Transverse colon (tissue), 3 donors: ENCODE measurements at regions not wholly inside any gene's neighbourhood (a gene's known extent, or its start where the extent isn't known, plus 50 kb on each side); places are given as distances from the start of the nearest gene placed in this dataset.
A peak's percentile ranks its signal among the peaks of the same experiment; 100 is the strongest.

ENCODE experiments used
- EP300 ChIP-seq: sonication (generic); formaldehyde crosslinking; IDR thresholded peaks from one replicate; pipeline ENCODE4 v1.6.1; 2017; ENCODE audit warnings: antibody characterized with exemption, low read depth
- POLR2A ChIP-seq: fragments of 450-650 bp; IDR thresholded peaks from one replicate; pipeline ENCODE4 v1.6.1; 2016; ENCODE audit warnings: antibody characterized with exemption, mild to moderate bottlenecking, moderate library complexity
- TF ChIP-seq, protein P1 (sequence below), 5 experiments: fragments of 200-600 bp in 3 of 5; fragments of 450-650 bp in 2 of 5; sonication (generic) in 3 of 5; IDR thresholded peaks; 1 replicate in 2 of 5; 2 replicates in 3 of 5; pipeline ENCODE4 v1.5.1; 2016 to 2017; ENCODE audit warnings: antibody characterized with exemption in 5 of 5, inconsistent platforms in 3 of 5, mild to moderate bottlenecking in 2 of 5, moderate library complexity in 1 of 5

DNA sequence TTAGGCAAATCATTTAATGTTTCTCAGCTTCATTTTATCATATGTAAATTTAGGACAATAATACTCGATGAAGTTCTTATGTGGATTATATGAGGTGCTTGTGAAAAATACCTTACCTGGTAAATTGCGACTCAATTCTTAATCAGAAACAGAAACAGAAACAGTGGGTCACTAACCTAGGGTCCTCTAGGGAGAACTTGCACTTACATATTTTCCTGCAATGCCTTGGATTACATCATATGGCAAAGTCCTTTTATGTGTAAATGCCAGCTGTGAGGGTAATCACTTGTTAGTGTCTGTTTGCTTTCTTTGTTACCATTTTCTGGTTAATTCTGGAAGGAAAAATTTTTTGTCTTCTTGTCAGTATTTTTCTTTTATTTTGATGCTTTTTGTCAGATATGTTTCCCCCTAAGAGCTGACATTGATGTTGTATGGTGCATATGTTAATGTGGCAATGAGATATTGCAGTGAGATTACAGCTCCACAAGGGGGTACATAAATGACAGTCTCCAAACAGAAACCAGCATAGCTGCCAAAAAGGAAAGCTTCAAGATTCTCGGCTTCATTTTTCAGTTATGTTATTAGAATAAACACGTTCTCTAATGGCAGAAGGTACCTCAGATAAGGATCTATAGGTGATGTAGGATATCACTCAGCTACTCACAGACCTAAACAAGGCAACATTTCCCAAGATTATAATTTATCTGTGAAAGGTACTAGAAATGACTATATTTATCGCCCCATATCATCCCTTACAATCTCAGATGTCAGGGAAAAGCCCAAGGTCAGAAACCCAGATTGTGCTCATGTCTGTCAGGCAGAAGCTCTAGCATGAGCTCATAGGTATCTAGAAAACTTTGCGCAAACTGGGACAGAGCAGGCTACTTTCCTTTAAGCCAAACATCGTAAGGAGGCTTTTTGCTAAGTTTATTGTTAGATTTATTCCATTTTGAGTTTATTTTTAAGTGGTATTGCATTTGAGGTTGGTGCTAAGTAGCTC is 119.9 kb downstream of the FASLG start:
- TF ChIP-seq EP300 = no peak
- TF ChIP-seq, protein P1, sequence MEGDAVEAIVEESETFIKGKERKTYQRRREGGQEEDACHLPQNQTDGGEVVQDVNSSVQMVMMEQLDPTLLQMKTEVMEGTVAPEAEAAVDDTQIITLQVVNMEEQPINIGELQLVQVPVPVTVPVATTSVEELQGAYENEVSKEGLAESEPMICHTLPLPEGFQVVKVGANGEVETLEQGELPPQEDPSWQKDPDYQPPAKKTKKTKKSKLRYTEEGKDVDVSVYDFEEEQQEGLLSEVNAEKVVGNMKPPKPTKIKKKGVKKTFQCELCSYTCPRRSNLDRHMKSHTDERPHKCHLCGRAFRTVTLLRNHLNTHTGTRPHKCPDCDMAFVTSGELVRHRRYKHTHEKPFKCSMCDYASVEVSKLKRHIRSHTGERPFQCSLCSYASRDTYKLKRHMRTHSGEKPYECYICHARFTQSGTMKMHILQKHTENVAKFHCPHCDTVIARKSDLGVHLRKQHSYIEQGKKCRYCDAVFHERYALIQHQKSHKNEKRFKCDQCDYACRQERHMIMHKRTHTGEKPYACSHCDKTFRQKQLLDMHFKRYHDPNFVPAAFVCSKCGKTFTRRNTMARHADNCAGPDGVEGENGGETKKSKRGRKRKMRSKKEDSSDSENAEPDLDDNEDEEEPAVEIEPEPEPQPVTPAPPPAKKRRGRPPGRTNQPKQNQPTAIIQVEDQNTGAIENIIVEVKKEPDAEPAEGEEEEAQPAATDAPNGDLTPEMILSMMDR (IDR thresholded peaks at IDR 0.05) = peak in 1 of 5 experiments; percentile 6
- TF ChIP-seq POLR2A = no peak
